ENCODE measurements at regions not wholly inside any gene's neighbourhood (a gene's known extent, or its start where the extent isn't known, plus 50 kb on each side); places are given as distances from the start of the nearest gene placed in this dataset.
"Not testable (repeated sequence)": the region's sequence is repeated elsewhere in the genome, so short reads cannot be mapped to it uniquely, and the experiment has no call there.

DNA sequence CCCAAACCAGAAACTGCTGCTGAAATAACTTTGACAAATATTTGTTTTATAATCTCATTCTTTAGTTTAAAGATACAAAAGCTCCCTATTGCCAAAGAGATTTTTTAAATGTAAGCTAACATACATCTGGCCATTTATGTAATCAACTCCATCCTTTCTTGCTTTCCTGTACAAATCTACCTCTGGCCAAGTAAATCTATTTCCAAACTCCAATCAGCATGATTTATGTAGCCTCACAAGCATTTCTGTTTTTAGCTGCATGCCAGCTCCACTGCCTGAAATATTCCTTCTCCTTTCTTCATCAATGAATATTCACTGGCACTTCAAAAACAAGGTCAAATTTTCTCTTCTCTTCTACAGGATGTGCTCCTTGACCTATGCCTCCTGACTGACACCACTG lies 80.0 kb downstream of the SHOX2 start:
- DNase-seq (ENCODE audit: low read depth in 2 of 2, low spot score in 1 of 2), result no peak

DNA sequence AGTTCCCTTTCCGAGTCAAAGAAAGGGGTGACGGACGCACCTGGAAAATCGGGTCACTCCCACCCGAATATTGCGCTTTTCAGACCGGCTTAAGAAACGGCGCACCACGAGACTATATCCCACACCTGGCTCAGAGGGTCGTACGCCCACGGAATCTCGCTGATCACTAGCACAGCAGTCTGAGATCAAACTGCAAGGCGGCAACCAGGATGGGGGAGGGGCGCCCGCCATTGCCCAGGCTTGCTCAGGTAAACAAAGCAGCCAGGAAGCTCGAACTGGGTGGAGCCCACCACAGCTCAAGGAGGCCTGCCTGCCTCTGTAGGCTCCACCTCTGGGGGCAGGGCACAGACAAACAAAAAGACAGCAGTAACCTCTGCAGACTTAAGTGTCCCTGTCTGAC lies 86.3 kb downstream of the SHOX2 start:
- not testable (repeated sequence) for DNase-seq (ENCODE audit: low read depth in 2 of 2, low spot score in 1 of 2)

DNA sequence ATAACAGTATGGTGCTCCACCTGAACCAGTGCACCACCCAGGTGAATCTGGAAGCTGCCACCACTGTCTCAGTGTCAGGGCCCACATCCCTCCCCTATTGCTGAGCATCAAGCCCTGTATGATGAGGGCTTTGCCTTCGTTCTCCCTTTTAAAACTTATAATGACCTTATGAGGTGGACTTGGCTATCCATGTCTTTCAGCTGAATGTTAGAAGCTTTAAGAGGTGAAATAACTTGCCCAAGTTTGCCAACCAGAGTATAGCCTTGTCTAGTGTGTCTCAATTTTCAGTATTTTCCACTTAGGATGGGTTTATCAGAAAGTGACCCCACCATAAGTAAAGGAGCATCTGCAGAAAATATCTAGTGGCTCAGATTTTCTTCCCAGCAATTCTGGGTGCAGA lies 87.8 kb downstream of the SHOX2 start:
- no peak for DNase-seq (ENCODE audit: low read depth in 2 of 2, low spot score in 1 of 2)

DNA sequence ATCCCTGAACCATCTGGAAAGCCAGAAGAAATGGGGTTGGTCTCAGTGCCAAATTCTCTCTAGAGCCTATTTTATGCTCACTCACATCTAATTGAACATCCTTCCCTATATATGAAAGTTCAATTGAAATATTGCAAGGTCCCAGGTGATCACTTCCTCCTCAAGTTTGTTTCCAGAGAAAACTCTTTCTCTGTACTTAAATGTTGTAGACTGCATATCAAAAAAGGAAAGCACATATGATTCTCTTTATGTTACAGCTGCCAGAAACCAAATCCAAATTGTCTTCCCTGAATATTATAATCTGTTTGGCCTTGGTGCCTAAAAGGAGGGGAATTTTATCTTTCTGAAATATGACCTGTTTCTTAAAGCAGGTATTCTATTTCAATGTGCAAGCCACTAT lies 93.3 kb downstream of the SHOX2 start:
- no peak for DNase-seq (ENCODE audit: low read depth in 2 of 2, low spot score in 1 of 2)

DNA sequence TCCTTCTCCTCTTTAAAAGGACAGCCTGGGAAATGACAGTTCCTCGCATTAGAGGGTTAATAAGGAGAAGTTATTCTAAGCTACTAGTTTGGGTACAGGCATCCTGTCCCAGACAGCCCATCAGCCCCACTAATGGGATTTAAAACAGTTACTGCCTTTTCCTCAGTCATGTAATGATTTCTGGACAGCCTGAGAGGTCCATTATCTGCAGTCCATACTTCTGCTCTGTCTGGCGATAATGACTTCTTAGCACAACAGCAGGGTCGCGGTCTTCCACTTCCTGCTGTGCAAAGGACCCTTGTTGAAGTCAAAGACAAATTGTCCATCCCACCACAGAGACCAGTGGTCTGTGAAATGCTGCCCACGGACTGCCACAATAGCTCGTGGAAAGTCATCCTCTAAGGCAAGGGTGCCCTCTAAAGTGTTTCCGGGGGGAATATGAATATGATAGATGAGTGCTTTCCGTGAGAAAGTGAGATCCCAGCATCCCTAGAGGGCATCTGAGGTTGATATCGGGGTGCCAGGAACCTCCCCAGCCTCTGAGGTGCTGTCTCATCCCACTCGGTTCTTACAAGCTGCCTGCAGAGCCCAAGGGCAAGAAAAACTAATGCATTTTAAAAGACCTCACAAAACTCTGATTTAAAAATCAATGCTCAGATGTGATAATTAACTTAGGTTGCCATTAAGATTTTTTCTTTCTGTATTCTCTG lies 100.7 kb downstream of the SHOX2 start:
- DNase-seq (ENCODE audit: low read depth in 2 of 2, low spot score in 1 of 2), result no peak

DNA sequence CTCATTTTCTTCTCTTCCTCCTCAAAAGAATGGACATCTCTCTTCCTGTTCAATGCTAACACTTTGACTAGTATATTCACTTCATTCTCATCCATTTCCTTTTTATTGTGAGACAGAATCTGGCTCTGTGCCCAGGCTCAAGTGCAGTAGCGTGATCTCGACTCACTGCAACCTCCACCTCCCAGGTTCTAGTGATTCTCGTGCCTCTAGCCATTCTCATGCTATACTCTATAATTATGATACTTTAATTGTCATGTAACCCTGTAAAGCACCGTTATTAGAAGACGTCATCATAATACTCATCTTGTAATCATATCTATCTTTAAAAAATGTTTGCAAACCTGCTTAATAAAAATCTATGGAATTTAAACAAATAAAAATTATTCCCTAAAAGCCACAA lies 107.0 kb downstream of the SHOX2 start:
- no peak for DNase-seq (ENCODE audit: low read depth in 2 of 2, low spot score in 1 of 2)

DNA sequence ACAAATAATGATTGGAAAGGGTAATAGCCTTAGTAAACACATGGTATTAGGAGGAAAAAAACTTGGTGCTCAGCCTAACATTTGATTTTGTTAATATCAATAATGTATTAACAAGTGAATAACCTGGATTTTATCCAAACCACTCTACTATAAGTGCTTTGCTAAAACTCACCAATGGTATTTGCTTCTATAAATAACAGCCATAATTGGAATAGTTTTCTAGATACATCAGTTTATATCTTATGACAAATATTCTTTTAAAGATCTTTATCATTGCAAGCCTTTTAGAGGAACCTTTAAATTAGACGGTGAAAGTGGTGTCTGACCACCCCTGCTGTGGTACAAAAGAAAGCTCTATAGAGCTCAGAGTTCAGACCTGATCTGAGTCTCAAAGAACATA lies 123.9 kb downstream of the SHOX2 start:
- DNase-seq (ENCODE audit: low read depth in 2 of 2, low spot score in 1 of 2), result no peak

DNA sequence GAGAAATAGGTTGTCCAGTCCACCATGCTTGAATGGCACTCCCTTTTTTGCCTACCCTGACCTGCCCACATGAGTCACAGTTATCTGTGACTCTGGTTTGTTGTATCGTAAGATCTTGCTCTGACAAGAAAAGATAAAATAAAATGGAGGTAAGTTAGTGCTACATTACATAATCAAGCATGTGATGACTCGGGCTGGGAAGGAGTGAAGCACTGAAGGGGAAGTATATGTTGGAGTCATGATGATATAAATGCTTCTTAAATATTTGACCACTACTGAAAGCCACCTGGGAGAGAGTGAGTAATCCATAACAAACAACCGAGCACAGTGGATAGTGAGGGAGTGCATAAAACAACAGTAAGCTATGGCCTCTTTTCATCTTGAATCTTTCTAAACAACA lies 124.4 kb downstream of the SHOX2 start:
- no peak for DNase-seq (ENCODE audit: low read depth in 2 of 2, low spot score in 1 of 2)

DNA sequence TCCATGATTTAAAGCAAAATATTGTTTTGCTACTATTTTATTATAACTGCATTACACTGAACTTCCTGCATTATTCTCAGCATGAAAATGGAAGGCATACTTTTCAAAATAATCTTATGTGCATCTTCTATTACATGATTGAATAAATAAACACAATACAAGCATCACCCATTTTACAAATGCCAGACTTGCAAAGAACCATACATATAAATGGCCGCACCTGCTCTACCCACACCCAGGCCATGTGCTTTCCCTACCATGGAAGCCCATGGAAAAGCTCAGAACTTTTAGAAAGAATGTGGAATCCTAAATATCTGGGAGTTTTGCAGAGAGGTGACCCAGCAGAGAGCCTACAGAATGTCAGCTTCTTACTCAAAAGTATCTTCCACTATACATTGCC lies 127.2 kb downstream of the SHOX2 start:
- DNase-seq (ENCODE audit: low read depth in 2 of 2, low spot score in 1 of 2), result no peak

DNA sequence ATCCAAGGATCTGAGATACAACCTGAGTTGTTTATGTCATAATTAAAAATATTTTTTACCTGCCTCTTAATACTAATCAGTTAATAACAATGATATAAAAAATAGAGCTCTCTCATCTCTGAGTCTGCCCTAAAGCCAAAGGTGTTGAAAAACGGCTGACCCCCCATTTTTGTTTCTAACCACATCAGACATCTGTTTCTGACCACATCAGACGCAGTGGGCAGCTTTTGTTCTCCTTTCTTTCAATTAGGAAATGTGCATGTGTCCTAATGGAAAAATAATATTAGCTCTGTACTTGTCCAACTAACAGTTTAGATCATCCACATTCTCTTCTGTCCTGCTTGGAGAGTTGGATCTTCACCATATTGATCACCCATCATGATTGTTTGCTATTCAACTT lies 144.6 kb downstream of the SHOX2 start:
- no peak for DNase-seq (ENCODE audit: low read depth in 2 of 2, low spot score in 1 of 2)

DNA sequence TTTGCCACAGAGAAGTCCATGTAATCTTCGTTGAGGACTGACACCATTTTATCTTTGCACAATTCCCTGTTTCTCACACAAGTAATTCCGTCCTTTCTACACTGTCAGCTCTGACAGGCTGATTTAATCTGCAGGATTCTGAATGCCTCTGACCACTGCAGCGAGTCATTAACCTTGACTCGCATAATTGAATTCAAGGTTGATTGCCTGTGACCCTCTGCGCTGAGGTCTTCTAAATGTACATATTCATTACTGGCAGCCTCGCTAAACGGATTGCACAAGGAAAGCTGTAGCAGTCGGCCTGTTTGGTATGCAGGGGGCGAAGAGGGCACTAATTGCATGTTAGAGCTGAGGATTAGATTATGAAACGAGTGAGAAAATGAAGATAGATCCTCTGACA lies 147.8 kb downstream of the SHOX2 start:
- no peak for DNase-seq (ENCODE audit: low read depth in 2 of 2, low spot score in 1 of 2)

DNA sequence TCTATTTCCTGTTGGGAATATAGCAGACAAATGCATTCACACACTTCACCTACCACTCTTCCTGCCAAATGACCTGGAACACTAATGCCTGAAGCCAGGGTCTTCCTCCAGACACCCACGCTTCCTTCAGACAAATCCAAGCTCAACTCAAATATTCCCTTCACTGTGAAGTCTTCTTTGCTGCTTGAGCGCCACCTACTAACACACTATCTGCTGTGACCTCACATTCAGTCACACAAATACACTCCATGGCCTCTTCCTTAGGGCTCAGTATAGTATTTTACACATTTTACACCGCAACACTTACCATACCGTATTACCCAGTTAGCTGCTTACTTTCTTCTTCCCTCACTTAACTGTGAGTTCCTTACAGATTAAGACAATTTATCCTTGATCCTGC lies 149.4 kb downstream of the SHOX2 start:
- DNase-seq (ENCODE audit: low read depth in 2 of 2, low spot score in 1 of 2), result no peak

DNA sequence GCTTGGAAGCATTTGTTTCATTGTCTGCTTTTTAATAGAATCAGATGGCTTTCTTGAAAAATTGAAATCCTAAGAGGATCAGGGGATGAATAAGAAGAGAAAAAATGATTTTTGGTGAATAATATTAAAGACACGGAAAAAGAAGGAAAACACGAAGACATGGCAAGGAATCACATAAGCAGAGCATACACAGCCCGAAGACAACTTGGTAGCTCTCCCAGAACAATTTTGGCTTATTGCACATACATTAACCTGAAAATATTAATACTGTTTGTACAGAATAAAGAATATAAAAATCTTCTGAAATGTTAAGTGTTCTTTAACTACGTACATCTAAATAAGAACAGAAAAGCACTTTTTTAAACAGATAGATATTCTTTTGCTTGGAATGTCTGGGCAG lies 150.0 kb downstream of the SHOX2 start:
- DNase-seq (ENCODE audit: low read depth in 2 of 2, low spot score in 1 of 2), result no peak

DNA sequence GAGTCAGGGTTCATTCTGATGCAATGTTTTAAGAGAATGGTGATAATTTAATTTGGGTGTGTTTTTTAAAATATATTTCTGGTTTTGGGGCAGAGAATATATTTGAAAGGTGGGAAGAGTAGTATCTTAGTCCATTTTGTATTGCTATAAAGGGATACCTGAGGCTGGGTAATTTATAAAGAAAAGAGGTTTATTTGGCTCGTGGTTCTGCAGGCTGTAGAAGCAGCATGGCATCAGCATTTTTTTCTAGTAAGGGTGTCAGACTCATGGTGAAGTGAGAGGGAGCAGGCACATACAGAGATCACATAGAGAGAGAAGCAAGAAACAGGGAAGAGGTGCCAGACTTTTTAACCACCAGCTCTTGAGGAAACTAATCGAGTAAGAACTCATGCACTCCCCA lies 152.7 kb downstream of the SHOX2 start:
- DNase-seq (ENCODE audit: low read depth in 2 of 2, low spot score in 1 of 2), result no peak

DNA sequence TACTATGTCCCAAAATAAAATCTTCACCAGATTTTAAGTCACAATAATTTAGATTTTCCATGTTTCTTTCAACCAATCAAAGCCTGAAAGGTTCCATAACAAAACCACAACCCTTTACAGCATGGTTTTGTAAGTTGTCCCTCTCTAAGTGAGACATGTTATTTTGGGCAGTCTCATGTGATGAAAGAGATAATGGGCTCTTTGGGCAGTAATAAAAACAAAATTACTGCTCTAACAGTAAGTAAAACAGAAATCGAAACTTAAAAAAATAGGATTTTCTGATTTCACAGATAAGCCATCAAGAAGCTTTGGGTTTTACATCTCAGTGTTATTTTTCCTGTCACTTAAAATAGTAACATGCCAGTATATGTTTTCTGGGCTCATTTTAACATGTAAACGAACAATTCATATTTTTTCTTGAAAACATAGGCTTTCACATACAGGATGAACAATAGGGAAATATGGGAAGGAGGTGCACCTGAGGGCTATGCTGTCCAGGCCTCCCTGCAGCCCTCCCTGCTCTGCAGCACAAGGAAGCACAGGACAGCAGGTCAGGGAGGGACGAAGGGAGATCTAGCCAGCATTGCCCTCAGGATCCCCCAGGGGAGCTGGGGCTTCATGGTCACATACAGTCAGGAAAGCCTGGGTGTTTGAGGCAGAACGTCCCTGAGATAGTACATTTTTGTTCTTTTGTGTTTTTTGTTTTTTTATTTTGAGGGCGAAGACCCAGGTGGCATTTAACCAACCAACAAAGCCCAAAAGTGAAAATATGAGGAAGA lies 157.4 kb downstream of the SHOX2 start:
- no peak for DNase-seq (ENCODE audit: low read depth in 2 of 2, low spot score in 1 of 2)

DNA sequence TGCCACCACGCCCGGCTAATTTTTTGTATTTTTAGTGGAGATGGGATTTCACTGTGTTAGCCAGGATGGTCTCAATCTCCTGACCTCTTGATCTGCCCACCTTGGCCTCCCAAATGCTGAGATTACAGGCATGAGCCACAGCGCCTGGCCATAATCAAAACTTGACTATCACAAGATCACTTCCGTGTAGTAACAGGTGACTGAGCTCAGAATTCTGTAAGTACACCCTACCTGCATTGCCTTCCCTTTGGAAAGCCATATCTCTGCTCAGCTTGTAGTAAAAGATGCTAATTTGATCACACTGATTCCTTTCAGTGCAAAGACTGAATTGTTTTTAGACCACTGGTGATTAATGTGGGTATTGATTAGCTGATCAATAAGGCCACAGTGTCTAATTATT lies 167.1 kb downstream of the SHOX2 start:
- DNase-seq (ENCODE audit: low read depth in 2 of 2, low spot score in 1 of 2), result no peak

DNA sequence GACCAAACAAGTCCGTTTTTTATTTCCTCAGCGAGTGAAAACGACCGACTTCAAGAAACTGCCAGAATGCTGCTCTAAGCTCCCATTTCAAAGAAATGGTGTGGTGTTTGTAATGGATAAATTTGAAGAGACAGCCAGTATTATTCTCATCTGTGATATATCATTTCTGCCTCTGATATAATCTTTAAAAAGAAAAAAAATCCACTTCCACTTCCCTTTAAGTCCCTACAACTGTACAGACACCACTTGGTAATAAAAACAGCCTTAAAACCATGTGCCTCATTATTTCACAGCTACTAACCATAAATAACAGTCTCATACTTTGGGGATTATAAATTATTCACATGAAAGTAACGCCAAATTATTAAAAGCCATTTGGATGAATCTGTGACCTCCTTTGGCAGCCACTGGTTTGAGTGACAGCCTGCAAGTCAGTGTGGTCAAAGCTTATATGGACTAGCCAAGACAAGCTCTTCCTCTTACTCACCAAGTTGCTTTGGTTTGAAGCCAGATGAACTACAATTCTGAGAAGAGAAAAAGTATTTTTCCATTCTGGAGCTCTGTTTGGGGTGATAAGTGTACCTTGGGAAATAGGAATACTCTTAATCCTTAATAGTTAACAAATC lies 168.0 kb downstream of the SHOX2 start:
- no peak for DNase-seq (ENCODE audit: low read depth in 2 of 2, low spot score in 1 of 2)

DNA sequence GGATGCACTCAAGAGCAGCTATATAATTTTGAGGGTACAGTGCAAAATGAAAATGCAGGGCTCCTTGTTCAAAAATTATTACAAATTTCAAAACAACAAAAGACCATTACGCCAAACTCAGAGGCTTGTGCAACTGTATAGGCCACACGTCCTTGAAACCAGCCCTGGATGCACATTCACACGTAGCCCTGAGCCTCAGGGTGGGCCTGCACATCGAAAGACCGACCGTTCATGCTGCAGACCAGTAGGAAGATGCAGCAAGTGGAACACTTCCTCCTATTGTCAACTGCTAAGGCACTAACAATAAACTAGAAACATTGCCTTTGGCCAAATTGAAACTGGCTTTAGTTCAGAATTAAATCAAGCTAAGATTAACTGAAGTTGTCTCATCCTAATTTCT lies 174.7 kb downstream of the SHOX2 start:
- no peak for DNase-seq (ENCODE audit: low read depth in 2 of 2, low spot score in 1 of 2)

DNA sequence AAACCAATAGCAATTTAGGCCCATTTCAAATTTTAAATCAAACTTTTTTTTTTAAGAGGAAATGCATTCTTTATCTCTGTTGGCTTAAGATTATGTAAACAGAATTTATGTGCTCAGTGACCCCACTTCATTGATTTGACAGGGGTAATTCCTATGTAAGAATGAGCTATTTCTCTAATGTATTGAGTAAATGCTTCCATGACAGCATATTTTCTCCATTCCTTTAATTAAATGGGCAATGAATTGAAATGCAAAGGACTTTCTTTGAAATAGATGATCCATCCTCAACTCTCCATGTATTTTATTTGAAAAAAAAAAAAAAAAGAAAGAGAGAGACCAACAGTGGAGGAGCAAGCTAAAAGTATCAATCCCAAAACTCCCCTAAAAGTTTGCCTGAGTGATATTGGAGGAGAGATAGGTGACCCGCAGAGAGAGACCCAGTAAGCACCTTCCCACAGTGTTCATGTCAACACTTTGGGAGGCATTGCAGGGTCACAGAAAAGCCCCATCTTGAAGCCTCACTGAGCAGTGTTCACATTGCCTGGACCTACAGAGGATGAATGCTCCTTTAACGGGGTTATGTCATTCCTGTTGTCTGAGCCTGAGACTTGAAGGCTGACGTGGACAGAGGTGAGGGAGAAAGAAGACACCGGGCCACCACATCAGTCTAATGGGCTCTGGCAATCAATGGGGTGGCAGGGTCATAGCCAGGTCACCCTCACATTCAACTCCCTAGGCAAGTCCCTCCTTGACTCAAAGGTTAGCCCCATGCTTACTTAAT lies 176.0 kb downstream of the SHOX2 start:
- no peak for DNase-seq (ENCODE audit: low read depth in 2 of 2, low spot score in 1 of 2)

DNA sequence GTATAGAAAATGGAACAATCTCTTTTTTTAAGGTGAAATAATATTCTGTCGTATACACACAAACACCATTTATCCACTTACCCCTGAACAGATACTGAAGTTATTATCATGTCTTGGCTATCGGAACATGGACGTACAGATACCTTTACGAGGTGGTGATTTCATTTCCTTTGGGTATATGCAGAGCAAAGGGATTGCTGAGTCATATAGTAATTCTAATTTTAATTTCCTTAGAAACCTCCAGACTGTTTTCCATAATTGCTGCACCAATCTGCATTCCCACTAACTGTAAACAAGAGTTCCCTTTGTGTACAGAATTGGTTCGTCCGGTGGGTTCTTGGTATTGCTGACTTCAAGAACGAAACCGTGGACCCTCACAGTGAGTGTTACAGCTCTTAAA lies 179.4 kb downstream of the SHOX2 start:
- DNase-seq (ENCODE audit: low read depth in 2 of 2, low spot score in 1 of 2), result no peak

DNA sequence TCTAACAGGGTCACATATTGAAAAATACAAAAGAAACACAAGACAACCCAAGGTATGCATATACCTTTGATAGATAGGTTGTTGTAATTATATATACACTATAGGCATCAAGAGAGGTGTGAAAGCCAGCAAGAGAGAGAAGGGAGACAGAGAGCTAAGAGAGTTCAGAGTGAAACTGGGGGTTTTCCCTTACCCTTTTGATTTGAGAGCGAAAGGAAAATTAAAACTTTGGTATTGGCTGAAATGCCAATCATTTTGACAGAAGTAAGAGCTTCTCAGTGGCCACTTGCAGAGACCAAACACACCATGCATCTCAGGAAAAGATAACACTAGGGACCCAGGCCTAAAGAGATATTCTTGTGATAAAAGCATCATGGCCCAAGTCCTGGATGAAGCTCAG lies 183.6 kb downstream of the SHOX2 start:
- DNase-seq (ENCODE audit: low read depth in 2 of 2, low spot score in 1 of 2), result no peak

DNA sequence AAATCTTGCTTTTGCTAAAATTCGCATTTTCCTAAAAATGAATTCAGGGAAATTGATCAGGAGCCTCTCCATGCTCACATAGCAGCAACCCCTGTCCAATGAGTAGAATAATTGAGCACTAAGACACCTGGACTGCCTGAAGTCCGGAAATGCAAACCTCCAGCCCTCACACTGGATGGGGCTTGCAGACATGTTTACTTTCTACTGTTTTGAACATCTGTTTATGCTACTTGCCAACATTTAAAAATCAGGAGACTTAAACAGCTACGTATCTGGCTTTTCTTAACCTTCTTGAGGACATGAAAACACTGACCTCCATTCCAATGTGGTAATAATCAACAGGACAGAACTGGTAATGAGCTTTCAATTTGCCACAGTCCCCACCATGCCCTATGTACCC lies 184.4 kb downstream of the SHOX2 start:
- no peak for DNase-seq (ENCODE audit: low read depth in 2 of 2, low spot score in 1 of 2)

Data from stimulated activated CD8-positive, alpha-beta memory T cell treated with anti-CD3 and anti-CD28 coated beads, Interleukin-4, amount 100 ng/mL, for 4 hours (primary cell).